ENCODE measurements at regions not wholly inside any gene's neighbourhood (a gene's known extent, or its start where the extent isn't known, plus 50 kb on each side); places are given as distances from the start of the nearest gene placed in this dataset.

DNA sequence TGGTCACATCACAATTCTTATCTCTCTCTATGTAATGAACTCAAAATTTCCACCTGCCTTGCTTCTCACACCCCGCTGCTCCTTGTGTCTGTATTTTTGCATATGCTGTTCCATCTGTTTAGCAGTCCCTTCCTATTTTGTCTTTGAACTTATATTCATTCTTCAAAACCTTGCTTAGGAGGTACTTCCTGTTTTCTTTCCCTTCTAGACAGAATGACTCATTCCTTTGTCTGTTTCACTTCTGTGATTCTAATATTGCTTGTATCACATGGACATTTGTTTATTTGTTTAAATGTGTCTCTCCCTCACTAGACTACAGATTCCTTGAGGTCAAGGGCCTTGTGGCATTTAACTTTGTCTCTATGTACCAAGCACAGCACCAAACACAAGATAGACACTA is 424.2 kb downstream of the ETNK1 start:
- CTCF ChIA-PET: no interaction called here
- POLR2A ChIA-PET: no interaction called here

DNA sequence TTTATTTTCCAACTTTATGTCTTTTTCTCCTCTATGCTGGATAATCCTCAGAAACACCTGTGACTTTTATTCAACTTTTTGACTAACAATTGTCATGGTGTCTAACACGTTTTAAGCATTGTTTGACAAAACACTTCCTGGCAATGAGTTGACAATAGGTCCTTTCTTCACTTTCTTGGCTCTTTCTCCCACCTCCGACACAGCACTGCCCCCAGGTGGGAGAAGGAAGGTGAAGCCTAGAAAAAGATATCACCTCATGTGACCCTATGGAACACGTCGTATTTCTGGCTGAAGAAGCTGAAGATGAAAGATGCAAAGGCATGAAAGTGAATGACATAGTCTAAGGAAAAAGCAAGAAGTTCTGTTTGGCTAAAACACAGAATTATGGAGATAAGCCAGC is 430.0 kb downstream of the ETNK1 start:
- POLR2A ChIA-PET: no interaction called here
- CTCF ChIA-PET: no interaction called here

- CTCF ChIA-PET: no interaction called here
- POLR2A ChIA-PET: no interaction called here
Measured at GRCh38 chr12:23057571-23057970, 432.6 kb downstream of the ETNK1 start.

DNA sequence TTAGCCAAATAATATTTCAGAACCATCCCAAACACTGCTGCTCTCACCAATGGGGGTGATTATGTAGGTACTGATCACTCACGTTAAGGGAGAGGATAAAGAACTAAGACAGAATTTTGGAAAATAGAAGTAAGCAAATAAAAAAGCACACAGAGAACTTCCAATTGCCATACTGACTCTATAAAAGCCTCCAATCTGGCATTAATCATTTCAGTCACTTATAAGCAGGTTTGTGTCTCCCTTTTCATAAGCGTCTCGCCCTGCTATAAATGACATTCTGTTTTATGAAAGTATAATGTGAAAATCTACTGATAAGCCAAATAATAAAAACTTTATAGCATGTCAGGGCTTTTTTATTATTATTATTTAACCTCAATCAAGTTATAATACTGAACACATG is 435.2 kb downstream of the ETNK1 start:
- POLR2A ChIA-PET: no interaction called here
- CTCF ChIA-PET: no interaction called here

- ChIA-PET POLR2A (no interaction called here), CTCF (no interaction called here)
Measured at GRCh38 chr12:23063206-23063605, 438.2 kb downstream of the ETNK1 start.

GRCh38 chr12:23066095-23066494 is 441.1 kb downstream of the ETNK1 start:
- POLR2A ChIA-PET: no interaction called here
- CTCF ChIA-PET: no interaction called here

DNA sequence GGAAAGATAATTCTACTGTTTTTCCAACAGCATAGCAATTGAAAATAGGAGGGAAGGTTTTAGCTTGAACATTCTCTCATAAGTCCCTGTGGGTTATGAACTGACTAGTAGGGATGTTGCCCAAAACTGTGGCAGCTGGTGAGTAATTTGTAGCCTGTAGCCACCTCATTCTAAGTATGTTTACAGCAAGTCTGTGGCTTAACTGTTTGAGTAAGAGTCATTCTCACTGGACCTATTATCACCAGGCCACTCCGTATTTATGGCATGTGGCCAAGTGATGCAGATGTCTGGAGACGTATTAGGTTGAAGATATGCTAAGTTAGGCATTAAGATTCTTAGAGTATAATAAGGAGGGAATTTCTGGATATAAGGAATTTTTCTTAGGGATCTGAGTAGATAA is 458.3 kb downstream of the ETNK1 start:
- ChIA-PET CTCF (no interaction called here), POLR2A (no interaction called here)

DNA sequence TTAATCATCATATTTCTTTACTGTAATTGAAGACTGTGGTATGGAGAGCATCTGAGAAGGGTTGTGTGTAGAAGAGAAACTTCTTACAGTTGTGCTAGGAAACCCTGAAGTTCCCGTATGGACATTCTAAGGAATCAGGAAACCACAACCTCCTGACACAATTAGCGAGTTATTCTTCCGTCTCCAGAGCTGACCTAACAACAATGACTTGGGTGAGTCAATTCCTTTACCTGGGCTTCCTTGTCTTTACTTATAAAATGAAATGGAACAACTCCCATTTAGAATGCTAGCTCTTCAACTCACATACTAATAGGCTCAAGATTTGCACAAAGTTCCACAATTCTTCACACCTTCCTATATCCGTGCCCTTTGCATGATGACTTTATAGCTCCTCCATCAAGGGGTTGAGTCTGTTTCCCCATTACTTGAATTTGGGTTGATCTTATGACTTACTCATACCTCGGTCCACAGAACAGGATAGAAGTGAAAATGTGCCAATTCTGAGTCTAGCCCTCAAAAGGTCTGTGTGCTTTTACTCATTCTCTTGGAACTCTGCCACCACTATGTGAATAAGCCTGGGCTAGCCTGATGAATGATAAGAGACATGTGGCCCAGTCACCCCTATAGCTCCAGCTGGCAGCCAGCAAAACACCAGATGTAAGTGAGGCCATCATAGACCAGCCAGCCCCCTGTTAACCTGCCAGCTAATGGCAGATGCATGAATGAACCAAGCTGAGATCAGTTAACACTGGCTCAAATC is 459.4 kb downstream of the ETNK1 start:
- ChIA-PET CTCF (no interaction called here), POLR2A (no interaction called here)

GRCh38 chr12:23088594-23088993 is 463.6 kb downstream of the ETNK1 start:
- POLR2A ChIA-PET: no interaction called here
- CTCF ChIA-PET: no interaction called here

- CTCF ChIA-PET: no interaction called here
- POLR2A ChIA-PET: no interaction called here
Measured at GRCh38 chr12:23093488-23093887, 468.5 kb downstream of the ETNK1 start.

GRCh38 chr12:23096321-23096720 is 471.4 kb downstream of the ETNK1 start:
- POLR2A ChIA-PET: no interaction called here
- CTCF ChIA-PET: no interaction called here

DNA sequence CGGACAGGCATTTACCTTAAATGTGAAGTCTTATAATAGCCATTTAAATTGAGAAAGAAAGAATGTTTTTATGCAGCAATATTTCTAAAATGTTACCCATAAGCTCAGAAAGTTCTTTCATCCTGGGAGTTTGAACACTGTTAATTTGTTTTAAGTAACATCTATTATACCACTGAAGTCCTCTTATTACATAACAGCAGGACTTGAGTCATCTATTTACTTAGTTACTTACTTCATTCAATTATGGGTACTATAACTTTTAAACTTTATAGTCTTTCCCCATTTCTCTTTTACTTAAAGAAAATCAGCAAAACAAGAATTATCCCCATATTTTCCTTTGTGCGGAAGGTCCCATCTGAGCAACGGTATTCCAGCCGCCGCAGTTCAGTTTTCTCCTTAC is 473.1 kb downstream of the ETNK1 start:
- CTCF ChIA-PET: no interaction called here
- POLR2A ChIA-PET: no interaction called here

- ChIA-PET POLR2A (no interaction called here), CTCF (no interaction called here)
Measured at GRCh38 chr12:23098517-23098916, 473.5 kb downstream of the ETNK1 start.

DNA sequence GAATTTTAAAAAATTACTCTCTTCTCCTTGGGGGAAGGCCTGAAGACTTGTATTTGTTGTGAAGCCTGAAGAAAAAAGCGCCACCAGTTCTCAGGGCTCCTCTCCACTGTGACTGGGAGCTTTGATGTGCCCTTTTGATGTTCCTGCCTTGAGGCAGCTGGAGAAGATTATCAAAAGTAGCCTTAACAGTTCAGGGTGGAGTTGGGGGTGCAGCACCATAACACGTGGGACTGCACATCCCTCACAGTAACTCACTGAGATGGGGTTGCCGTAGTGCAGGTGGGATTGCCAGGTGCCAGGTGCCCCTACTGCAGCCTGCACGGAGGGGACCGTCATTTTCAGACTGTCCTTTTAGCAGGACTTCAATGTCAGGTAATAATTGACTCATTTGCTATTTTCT is 474.1 kb downstream of the ETNK1 start:
- CTCF ChIA-PET: no interaction called here
- POLR2A ChIA-PET: no interaction called here

GRCh38 chr12:23099604-23100003 is 474.6 kb downstream of the ETNK1 start:
- CTCF ChIA-PET: no interaction called here
- POLR2A ChIA-PET: no interaction called here

GRCh38 chr12:23108957-23109356 is 484.0 kb downstream of the ETNK1 start:
- ChIA-PET POLR2A (no interaction called here), CTCF (no interaction called here)

GRCh38 chr12:23113781-23114180 is 488.8 kb downstream of the ETNK1 start:
- ChIA-PET POLR2A (no interaction called here), CTCF (no interaction called here)

- ChIA-PET POLR2A (no interaction called here), CTCF (no interaction called here)
Measured at GRCh38 chr12:23115984-23116383, 491.0 kb downstream of the ETNK1 start.

- POLR2A ChIA-PET: no interaction called here
Measured at GRCh38 chr12:23126794-23127193, 501.8 kb downstream of the ETNK1 start.

DNA sequence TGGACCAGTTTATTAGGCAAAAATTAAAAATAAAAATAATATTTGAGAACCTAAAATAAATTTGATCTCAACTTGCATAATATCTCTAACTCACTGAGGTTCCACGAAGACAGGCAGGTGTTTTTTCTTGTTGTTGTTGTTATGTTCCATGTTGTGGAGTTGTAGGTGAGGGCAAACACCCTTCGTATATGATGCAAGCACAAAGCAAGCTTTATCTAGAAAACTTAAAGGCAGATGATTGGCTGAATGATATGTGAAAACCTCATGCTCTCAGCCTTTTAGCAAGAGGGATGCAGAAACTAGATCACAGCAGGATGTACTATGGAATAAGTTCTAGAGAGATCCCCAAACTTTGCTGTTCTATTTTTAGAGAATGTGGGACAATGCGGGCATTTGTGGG is 502.7 kb downstream of the ETNK1 start:
- POLR2A ChIA-PET: no interaction called here
- CTCF ChIA-PET: interaction anchor here (0.6 kb wide), 1 partner anchor 1109 kb away, joined by 3 read pairs; no protein-coding TSS in a partner anchor

More at GRCh38 chr12:23126794-23127193, 501.8 kb downstream of the ETNK1 start:
- CTCF ChIA-PET: no interaction called here

GRCh38 chr12:23128462-23128861 is 503.5 kb downstream of the ETNK1 start:
- CTCF ChIA-PET: interaction anchor here (0.7 kb wide), 1 partner anchor 1030 kb away, joined by 3 read pairs; no protein-coding TSS in a partner anchor
- POLR2A ChIA-PET: no interaction called here

GRCh38 chr12:23132357-23132756 is 507.4 kb downstream of the ETNK1 start:
- ChIA-PET POLR2A (no interaction called here), CTCF (no interaction called here)

DNA sequence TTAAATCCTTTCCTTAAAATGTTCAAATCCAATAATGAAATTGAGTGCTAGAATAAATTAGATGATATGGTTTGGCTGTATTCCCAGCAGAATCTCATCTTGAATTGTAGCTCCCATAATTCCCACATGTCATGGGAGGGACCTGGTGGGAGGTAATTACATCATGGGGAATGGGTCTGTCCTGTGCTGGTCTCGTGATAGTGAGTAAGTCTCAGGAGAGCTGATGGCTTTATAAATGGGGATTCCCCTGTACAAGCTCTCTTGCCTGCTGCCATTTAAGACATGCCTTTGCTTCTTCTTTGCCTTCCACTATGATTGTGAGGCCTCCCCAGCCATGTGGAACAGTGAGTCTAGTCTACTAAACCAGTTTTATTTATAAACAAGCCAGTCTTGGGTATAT is 508.5 kb downstream of the ETNK1 start:
- CTCF ChIA-PET: no interaction called here
- POLR2A ChIA-PET: no interaction called here
